NCI-H2081 treated with DMSO at 0.1 percent for 48 hours (cell line): ENCODE measurements at regions not wholly inside any gene's neighbourhood (a gene's known extent, or its start where the extent isn't known, plus 50 kb on each side); places are given as distances from the start of the nearest gene placed in this dataset.
A peak's percentile ranks its signal among the peaks of the same experiment; 100 is the strongest.
"Not testable (repeated sequence)": the region's sequence is repeated elsewhere in the genome, so short reads cannot be mapped to it uniquely, and the experiment has no call there.

Source experiments
- DNase-seq: peaks from one replicate; lab custom pipeline; 2025; lab: John Stamatoyannopoulos, UW

DNA sequence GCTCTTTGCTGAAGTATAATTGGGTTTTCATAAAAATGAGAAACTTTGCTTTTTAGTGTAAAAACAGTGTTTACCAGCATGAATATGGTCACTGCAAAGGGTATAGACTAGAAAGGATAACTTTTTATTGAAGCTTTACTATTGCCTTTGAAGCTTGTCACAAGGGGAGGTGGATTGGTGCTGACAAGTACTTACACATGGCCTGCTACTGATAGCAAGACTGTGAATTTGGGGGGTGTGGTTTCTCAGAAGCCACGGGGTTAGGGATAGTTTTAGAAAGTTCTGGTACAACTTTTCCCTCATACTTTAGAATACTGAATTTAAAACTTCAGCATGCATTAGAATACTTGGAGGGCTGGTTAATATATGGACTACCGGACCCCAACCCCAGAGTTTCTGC, 294.1 kb downstream of the SOCS6 start:
- DNase-seq, result no peak

DNA sequence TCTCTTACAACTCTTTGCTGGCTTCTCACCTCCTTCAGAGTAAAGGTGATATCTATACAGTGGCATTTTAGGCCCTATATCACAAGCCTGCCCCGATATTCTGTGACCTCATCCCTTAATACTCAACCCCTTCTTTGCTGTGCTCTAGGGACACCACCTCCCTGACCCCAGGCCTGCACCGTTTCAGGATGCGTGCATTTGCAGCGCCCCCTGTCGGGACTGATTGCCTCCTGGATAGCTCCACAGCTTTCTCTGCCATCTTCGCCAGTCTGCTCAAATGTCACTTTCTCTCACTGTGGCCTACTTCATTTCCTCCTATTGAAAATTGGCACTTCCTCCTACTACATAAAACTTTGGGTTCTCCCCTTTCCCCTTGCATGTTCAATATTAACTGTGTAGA, 289.6 kb downstream of the SOCS6 start:
- no peak for DNase-seq

DNA sequence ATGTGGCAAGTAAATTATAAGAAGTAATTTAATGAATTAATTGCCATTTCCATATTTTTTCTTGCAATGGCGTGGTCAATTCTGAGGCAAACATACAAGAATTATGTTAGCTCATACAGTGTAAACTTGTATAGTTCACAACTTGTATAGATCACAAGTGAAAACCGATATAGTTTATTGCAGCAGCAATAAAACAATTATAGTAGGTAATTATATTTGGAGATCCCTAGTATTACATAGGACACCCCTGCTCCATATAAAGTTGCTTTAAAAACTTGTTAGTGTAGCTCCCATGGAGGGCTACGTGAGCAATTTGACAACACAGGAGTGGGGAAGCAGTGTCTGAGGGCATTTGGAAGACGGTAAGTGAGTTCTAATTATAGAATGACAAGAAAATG, 288.2 kb downstream of the SOCS6 start:
- DNase-seq, result no peak

DNA sequence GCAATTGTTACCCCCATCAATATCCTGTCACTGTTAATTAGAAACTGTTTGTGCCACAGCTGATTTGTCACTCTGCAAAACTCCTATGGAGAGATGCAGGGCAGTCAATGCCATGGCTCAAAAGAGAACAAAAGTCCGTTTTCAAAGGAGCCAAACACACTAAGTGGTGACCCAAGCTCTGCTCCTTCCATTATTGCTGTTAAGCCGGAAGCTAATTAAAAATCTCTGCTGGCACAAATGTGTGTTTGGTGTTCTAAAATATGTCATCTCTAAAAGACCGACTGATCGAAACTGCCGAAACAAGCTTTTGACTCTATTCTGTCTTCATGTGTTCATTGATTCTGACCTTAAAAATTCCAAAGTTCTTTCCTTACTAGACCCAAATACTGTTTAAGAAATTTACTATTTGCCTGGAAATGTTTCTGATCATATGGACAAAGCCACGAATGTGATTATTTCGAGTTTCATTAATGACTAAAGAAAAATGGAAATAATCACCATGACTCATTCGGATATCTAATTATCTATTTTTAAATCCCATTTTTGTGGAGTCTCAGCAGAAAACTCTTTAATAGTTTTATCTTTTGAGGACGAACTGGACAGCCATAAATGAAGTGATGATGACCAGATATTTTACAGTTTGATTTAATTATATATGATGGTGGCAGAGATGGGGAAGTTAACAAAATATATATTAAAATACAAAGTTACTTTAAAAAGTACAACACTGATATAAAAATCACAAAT, 287.6 kb downstream of the SOCS6 start:
- DNase-seq, result no peak

DNA sequence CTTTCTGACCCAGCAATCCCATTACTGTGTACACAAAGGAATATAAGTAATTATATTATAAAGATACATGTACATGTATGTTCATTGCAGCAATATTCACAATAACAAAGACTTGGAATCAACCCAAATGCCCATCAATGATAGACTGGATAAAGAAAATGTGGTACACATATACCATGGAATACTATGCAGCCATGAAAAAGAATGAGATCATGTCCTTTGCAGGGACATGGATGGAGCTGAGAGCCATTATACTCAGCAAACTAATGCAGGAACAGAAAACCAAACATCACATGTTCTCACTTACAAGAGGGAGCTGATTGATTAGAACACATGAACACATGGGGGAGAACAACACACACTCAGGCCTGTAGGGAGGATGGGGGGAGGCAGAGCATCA, 286.1 kb downstream of the SOCS6 start:
- not testable (repeated sequence) for DNase-seq

DNA sequence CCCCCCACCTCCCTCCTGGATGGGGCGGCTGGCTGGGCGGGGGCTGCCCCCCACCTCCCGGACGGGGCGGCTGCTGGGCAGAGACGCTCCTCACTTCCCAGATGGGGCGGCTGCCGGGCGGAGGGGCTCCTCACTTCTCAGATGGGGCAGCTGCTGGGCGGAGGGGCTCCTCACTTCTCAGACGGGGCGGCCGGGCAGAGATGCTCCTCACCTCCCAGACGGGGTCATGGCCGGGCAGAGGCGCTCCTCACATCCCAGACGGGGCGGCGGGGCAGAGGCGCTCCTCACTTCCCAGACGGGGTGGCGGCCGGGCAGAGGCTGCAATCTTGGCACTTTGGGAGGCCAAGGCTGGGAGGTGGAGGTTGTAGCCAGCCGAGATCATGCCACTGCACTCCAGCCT, 280.8 kb downstream of the SOCS6 start:
- not testable (repeated sequence) for DNase-seq

DNA sequence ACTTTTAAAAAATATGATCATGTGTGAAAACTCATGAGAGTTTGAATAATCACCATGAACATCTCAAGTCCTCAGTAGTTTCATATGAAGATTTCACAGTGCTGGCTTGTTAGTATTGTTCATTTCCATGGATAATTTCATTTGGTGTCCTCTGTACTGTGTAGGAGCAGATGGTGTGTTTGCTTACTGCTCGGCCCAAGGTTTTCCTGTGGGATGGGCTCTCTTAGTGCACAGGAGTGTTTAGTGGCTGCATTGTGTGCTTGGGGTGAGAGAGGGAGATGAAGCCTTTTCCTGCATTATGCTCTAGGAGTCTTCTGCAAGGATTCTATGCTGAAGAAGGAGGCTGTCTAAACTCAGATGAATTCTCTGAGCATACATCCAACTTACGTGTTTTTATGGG, 270.6 kb downstream of the SOCS6 start:
- DNase-seq, result peak; percentile 2

DNA sequence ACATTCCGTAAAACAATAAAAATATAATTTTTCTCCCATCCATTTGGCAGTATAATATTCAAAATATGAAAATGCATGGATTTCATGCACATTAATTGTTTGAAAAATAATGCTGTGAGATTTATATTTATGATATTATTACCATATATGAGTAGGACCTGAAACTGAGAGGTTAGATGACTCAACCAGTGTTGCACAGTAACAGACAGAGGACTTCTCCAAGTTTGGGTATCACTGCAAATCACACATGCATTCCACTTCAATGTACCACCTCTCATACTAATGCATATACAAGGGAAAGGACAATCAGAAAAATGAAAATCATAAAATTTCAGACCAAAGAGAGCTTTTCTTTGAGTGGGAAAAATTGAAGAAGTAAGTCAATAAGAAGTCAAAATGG, 269.5 kb downstream of the SOCS6 start:
- DNase-seq, result no peak

DNA sequence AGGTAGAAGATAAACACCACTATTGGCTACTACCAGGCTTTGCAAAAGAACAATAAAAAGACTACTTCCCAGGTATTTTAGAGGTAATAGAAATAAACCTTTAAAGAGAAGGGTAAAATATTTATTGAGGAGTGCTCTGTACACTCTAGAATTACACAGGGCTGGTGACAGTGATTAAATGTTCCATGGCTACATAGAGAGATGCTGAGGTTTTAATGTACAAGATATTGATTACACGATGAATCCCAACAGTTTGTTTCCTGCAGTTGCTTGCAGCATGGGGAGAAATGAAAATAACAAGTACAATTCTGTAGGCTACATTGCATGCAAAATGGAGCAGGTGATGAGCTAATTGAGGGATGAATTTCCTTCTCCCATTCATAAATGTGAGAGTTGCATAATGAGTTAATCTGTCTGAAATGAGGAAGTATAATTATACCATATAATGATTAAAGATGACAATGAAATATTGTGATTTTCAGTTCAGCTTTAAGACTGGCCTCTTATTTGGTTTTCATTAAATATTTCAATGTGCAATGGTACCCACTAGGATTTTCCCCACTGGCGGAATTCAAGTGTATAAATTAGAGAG, 266.1 kb downstream of the SOCS6 start:
- peak; percentile 65 for DNase-seq

DNA sequence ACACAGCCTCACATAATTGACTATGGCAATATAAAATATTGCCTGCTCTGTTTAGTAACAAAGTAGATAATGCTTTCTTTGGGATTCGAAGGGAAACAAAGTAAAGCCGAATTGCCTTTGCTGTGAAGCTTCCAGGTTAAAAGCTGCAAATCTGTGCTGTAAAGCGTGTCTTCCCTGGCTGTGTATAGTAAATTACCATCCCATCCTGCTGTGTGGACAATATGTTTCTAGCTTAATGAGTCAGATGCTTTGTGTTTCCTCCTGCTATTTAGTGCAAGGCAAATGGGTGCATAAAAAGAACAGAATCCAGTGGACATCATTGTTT, 265.1 kb downstream of the SOCS6 start:
- DNase-seq, result peak; percentile 64

DNA sequence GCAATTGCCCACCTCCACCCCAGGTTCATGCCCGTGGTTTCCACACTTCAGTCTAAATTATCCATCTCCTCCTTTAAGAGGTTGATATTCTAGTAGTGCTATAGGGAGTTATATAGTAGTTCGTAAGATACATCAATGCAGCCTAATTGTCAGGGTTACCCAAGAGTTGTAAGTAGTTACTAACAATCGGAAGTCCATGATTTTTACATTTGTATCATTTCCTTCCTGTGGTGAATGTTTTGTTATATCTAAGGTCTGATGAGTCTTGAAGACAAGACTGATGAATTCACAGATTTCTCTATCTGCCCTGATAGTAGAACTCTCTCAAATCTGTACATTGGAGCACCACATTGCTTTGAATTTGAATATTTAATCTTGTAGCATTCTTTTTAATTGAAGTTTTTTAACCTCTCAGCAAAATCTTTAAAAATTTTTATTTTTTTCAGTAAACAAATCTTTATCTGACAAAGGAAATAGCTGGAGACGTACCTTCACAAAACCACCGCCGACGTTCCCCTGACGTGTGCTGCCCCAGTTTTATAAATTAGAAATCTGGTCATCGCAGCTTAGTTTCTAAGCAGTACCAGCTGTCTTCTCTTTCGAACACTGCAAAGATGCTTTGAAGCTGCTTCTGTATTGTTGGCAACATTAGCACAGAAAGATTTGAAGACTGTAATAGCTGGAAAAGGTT, 264.5 kb downstream of the SOCS6 start:
- no peak for DNase-seq

DNA sequence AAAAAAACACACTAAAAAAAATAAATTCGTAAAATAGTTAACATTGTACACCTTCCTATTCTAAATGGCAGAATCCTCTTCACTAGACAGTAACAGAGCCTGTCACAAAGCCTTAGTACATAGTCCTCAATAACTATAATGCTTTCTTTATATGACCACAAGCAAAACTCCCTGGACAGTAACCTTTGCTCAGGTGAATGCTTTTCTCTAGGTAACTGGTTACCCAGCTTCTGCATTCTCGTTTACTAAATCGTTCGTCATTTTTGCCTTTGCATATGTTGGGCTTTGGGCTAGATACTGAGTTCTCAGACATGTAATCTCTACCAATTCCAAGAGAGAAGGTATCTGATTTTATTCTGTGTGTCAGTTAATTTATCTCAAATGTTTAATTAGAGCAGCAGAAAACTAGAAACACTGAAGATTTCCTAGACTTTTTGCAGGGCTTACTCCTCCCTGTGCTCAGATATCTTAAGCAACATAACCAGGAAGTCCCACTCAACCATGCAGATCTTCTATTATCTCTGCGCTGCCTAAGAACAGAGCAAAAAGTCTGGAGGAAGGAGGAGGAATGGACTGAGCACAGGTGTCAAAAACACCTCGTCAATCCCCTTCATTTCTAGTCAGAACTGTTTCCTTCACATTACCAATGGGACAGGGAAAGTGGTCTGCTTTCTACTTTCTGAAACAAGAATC, 247.7 kb downstream of the SOCS6 start:
- no peak for DNase-seq

DNA sequence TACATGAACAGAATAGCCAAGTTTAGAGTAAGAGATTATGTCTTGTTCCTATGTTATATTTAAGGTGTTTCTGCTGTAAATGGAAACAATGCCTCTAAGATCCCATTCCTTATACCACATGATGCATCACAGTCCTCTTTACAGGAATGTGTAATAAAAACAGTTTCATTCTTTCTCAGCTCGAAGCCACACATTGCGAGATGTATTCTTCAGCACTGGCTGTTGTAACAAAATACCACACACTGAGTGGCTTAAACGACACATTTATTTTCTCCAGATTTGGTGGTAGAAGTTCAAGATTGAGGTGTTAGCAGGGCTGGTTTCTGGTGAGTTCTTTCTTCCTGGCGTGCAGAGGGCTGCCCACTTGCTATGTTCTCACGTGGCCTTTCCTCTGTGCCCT, 246.2 kb downstream of the SOCS6 start:
- no peak for DNase-seq

DNA sequence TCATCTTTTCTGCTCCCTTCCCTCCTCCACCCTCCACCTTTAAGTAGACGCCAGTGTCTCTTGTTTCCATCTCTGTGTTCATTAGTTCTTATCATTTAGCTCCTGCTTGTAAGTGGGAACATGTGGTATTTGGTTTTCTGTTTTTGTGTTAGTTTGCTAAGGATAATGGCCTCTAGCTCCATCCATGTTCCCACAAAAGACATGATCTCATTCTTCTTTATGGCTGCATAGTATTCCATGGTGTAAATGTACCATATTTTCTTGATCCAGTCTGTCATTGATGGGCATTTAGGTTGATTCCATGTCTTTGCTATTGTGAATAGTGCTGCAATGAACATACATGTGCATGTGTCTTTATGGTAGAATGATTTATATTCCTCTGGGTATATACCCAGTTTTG, 236.5 kb downstream of the SOCS6 start:
- DNase-seq, result not testable (repeated sequence)

DNA sequence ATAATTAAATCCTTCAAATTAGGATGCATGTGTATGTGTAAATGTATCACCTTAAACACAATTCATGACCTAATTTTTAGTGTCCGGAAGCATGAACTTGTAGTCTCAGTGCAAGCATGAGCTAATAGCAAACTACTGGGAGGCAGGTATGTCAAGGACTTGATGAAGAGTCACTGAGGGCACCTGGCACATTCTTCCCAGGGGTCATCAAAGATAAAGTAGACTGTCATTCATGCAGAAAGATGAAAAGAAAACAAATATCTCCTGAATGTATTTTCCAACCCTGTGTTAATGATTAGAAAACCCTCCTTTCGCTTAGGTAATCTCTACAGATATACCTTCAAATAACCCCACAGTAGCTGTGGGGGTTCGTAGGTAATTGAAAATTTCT, 234.9 kb downstream of the SOCS6 start:
- no peak for DNase-seq

DNA sequence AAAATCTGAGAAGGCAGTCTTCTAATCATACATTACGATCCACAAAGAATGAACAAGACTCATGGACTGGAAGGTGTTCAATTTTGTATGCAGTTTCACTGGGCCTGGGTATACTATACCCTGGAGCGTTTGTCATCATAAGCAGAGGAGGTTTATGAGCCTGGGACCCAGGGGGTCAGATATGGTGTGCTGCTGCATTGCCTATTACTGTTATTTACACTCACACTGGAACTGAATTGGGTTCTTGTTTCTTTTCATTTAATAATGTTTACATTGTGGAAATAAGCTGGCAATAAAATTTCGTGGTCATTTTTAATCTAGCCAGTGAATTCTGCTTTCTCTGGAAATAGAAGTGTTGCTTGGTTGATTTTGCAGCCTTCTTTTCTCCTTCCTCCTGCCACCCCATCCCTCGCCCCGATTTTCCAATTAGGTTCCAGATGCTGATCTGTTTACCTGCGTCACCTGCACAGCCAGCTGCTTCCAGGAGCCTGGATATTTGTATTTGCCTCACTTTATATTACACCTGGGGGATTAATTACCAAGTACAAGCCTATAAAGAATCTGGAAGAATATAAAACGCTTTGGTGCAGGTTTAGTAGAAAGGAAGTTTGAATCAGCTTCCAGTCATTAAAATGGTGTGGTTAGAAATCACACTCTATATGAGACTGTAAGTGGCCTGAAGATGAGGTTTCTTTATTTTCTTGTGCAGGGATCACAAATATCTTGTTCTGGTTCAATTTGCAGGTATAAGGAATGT, 234.4 kb downstream of the SOCS6 start:
- DNase-seq, result peak; percentile 92

DNA sequence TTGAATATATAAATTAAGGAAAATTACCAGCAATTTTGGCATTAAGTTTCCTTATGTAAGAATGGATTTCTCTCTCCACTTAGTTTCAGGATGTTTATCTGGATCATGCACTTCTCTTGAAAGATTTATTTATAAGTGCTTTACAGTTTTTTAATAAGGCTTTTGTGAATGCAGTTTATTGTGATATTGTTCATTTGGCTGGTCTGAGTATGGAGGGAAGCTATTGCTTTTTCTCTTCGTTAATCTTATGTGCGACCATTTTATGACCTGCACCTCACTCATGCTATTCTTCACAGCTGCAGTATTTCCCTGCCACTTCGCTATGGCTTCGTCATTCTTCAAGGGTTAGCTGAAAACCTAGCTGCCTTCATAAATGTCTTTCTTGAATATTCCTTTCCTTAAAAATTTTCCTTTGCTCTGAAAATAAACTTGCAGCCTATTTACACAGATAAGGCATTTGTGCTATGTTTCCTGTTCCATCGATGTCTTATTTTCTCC, 233.4 kb downstream of the SOCS6 start:
- DNase-seq, result no peak

DNA sequence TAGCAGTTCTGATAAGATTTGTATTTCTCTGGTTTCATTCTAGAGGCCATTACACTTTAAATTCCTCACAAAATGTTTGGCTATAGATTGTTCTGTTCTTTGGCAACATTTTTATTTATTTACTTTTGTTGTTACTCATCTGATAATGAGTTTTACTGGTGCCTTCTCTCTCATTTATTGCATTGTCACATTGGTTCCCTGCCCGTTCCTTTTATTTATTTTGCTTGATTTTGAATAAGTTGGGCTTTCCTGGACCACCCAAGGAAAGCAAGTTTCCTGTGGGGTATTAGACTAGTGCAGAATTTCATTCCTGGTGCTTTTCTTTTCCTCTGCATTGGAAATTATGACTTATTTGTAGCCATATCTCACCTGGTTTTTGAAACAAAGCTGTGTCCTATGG, 232.0 kb downstream of the SOCS6 start:
- no peak for DNase-seq

DNA sequence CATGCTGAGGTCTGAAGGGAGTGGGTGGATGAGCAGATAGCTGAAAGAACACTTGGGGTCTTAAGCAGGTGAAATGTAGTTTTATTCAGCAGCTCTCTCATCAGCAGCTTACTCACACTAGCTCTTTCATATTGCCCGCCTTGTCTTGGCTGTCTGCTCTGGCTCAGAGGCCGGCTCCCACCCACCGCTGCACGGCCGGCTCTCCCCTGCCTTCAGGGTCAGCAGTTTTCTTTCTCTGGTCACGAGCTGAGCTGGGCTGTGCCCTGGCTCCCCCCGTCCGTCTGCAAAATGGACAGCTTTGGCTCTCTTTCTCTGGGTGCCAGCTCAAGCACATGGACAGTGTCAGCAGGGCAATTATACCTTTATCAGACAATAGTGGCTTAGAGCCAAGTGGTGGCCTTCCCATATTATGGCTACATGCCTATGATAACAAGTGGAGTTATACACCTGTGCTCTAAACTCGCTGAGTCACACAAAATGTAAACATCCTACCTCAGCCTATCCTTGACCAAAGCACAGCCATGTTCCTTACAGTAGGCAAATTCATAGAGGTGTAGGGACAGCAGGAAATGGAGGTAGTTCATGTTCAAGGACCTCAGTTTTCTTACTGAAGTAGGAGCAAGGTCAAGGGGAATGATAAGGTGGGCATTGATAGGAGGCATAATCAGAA, 224.8 kb downstream of the SOCS6 start:
- no peak for DNase-seq

DNA sequence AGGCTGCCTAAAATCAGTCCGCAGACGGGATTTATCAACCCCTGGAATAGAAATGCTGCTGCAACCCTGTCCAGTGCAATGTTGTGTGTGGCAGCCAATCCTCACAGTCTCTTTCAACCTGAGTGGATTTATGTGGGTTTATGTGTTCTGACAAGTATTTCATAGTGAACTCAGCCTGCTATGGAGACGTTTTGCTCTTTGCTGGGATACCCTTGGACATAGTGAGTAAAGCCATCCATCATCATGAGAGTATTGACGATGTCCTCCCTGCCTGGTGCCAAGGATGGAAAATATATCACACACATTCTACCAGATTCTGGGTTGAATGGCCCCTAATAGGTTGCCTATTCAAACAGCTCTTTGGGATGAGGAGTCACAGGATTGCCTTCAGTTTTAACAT, 219.1 kb downstream of the SOCS6 start:
- DNase-seq, result no peak

DNA sequence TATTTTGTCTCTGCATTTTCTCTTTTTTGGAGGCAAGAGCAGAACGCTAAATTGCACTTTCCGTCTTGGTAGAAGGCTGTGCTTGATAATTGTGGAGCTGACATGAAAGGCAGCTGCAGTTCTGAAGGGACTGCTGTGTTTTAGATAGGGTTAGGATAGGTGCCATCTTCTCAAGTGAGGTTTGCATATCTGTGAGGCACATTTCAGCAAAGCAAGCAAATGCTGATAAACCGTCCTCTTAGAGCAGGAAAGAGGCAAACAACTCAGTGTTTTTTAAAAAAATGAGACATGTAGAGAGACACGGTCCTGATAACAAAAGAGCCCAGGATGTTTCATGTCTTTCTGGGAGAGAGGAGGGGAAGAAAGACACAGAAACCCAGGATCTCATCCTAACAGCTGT, 217.7 kb downstream of the SOCS6 start:
- no peak for DNase-seq

DNA sequence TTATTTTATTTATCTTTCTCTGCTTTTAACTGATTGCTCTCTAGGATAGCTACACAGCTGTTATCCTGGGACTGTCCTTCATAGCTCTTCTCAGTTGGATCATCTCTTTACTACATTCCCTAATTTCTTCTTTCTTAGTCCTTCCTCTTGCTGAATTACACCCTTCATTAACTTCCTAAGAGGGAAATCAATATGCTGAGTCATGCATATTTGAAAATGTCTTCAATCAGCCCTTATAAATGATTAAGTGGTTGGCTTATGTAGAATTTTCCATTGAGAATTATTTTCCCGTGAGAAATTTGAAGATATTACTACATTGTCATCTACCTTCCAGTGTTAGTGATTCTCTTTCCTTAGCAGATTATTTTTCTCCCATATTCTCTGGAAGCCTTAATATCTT, 214.2 kb downstream of the SOCS6 start:
- no peak for DNase-seq
